HL-60/S4 treated with retinoic acid at 250 ng/mL for 4 days and 3 days (cell line): ENCODE measurements at regions not wholly inside any gene's neighbourhood (a gene's known extent, or its start where the extent isn't known, plus 50 kb on each side); places are given as distances from the start of the nearest gene placed in this dataset.
"Not testable (repeated sequence)": the region's sequence is repeated elsewhere in the genome, so short reads cannot be mapped to it uniquely, and the experiment has no call there.

Source experiments
- in situ Hi-C: fragments of 300-500 bp; cut with MboI; formaldehyde crosslinking; loops from 2 replicates; pipeline ENCODE4 v1.7.0; 2022; ENCODE audit warnings: low sequenced_read_pairs

GRCh38 chr5:82714732-82715131 is 362.5 kb downstream of the TMEM167A start:
- in situ Hi-C loops = not testable (repeated sequence)

- in situ Hi-C loops = no loop called here
Measured at GRCh38 chr5:82713811-82714210, 363.4 kb downstream of the TMEM167A start.

- in situ Hi-C loops = no loop called here
Measured at GRCh38 chr5:82707741-82708140, 369.5 kb downstream of the TMEM167A start.

GRCh38 chr5:82704381-82704780 is 372.8 kb downstream of the TMEM167A start:
- in situ Hi-C loops = no loop called here

- in situ Hi-C loops = no loop called here
Measured at GRCh38 chr5:82702046-82702445, 375.1 kb downstream of the TMEM167A start.

- in situ Hi-C loops = no loop called here
Measured at GRCh38 chr5:82699737-82700136, 377.5 kb downstream of the TMEM167A start.

- in situ Hi-C loops = no loop called here
Measured at GRCh38 chr5:82698026-82698425, 379.2 kb downstream of the TMEM167A start.

GRCh38 chr5:82694711-82695285 is 382.4 kb downstream of the TMEM167A start:
- in situ Hi-C loops = no loop called here

GRCh38 chr5:82692826-82693225 is 384.4 kb downstream of the TMEM167A start:
- in situ Hi-C loops = no loop called here

GRCh38 chr5:82684659-82685058 is 392.5 kb downstream of the TMEM167A start:
- in situ Hi-C loops = no loop called here

- in situ Hi-C loops = no loop called here
Measured at GRCh38 chr5:82684165-82684564, 393.0 kb downstream of the TMEM167A start.

GRCh38 chr5:82679660-82680059 is 397.5 kb downstream of the TMEM167A start:
- in situ Hi-C loops = no loop called here

- in situ Hi-C loops = no loop called here
Measured at GRCh38 chr5:82676661-82677060, 398.5 kb upstream of the RPS23 start.

GRCh38 chr5:82674671-82675070 is 396.5 kb upstream of the RPS23 start:
- in situ Hi-C loops = no loop called here

GRCh38 chr5:82673057-82673809 is 395.1 kb upstream of the RPS23 start:
- in situ Hi-C loops = no loop called here

- in situ Hi-C loops = no loop called here
Measured at GRCh38 chr5:82670692-82671091, 392.5 kb upstream of the RPS23 start.

GRCh38 chr5:82669720-82670119 is 391.6 kb upstream of the RPS23 start:
- in situ Hi-C loops = no loop called here

GRCh38 chr5:82666312-82666711 is 388.2 kb upstream of the RPS23 start:
- in situ Hi-C loops = no loop called here

- in situ Hi-C loops = no loop called here
Measured at GRCh38 chr5:82664732-82665131, 386.6 kb upstream of the RPS23 start.

- in situ Hi-C loops = no loop called here
Measured at GRCh38 chr5:82663225-82663624, 385.1 kb upstream of the RPS23 start.

GRCh38 chr5:82662340-82662739 is 384.2 kb upstream of the RPS23 start:
- in situ Hi-C loops = no loop called here

- in situ Hi-C loops = no loop called here
Measured at GRCh38 chr5:82661933-82662332, 383.8 kb upstream of the RPS23 start.

- in situ Hi-C loops = no loop called here
Measured at GRCh38 chr5:82661462-82661861, 383.3 kb upstream of the RPS23 start.
